ENCODE measurements at regions not wholly inside any gene's neighbourhood (a gene's known extent, or its start where the extent isn't known, plus 50 kb on each side); places are given as distances from the start of the nearest gene placed in this dataset.
"Not testable (repeated sequence)": the region's sequence is repeated elsewhere in the genome, so short reads cannot be mapped to it uniquely, and the experiment has no call there.

- no peak for DNase-seq
Measured at GRCh38 chr5:58300346-58300895, 159.5 kb downstream of the PLK2 start.

- no peak for DNase-seq
Measured at GRCh38 chr5:58299256-58299655, 160.6 kb downstream of the PLK2 start.

GRCh38 chr5:58294598-58295305 lies 165.1 kb downstream of the PLK2 start:
- DNase-seq: no peak

- not testable (repeated sequence) for DNase-seq
Measured at GRCh38 chr5:58288275-58288674, 171.6 kb downstream of the PLK2 start.

GRCh38 chr5:58286741-58287140 lies 173.1 kb downstream of the PLK2 start:
- no peak for DNase-seq

- no peak for DNase-seq
Measured at GRCh38 chr5:58285900-58286299, 174.0 kb downstream of the PLK2 start.

GRCh38 chr5:58284886-58285285 lies 175.0 kb downstream of the PLK2 start:
- no peak for DNase-seq

- DNase-seq: no peak
Measured at GRCh38 chr5:58281189-58281588, 178.7 kb downstream of the PLK2 start.

- no peak for DNase-seq
Measured at GRCh38 chr5:58279259-58279658, 180.6 kb downstream of the PLK2 start.

GRCh38 chr5:58276431-58276830 lies 183.5 kb downstream of the PLK2 start:
- DNase-seq: no peak

- no peak for DNase-seq
Measured at GRCh38 chr5:58275516-58275915, 184.4 kb downstream of the PLK2 start.

GRCh38 chr5:58274191-58274590 lies 185.7 kb downstream of the PLK2 start:
- DNase-seq: no peak

GRCh38 chr5:58273711-58274110 lies 186.2 kb downstream of the PLK2 start:
- DNase-seq: no peak

- DNase-seq: no peak
Measured at GRCh38 chr5:58268268-58268667, 191.6 kb downstream of the PLK2 start.

GRCh38 chr5:58266402-58266801 lies 193.5 kb downstream of the PLK2 start:
- DNase-seq: no peak

- DNase-seq: no peak
Measured at GRCh38 chr5:58265246-58265930, 194.5 kb downstream of the PLK2 start.

GRCh38 chr5:58264276-58264675 lies 195.6 kb downstream of the PLK2 start:
- no peak for DNase-seq

GRCh38 chr5:58263296-58263695 lies 196.6 kb downstream of the PLK2 start:
- DNase-seq: no peak

GRCh38 chr5:58262226-58262625 lies 197.7 kb downstream of the PLK2 start:
- no peak for DNase-seq

- DNase-seq: no peak
Measured at GRCh38 chr5:58261605-58262004, 198.3 kb downstream of the PLK2 start.

- DNase-seq: no peak
Measured at GRCh38 chr5:58260243-58260642, 199.6 kb downstream of the PLK2 start.

- peak; percentile 62 for DNase-seq
Measured at GRCh38 chr5:58259685-58260152, 200.2 kb downstream of the PLK2 start.

- DNase-seq: no peak
Measured at GRCh38 chr5:58258984-58259684, 200.8 kb downstream of the PLK2 start.
